K562 (cell line): ENCODE measurements at regions not wholly inside any gene's neighbourhood (a gene's known extent, or its start where the extent isn't known, plus 50 kb on each side); places are given as distances from the start of the nearest gene placed in this dataset.
"Not testable (repeated sequence)": the region's sequence is repeated elsewhere in the genome, so short reads cannot be mapped to it uniquely, and the experiment has no call there.

Experiments used
- ATAC-seq: fragments of 200-7000 bp; cut with Tn5 transposase; 3 replicates; pipeline ENCODE4 v1.9.1; 2020; ENCODE audit warnings: moderate library complexity
- BruUV-seq: library from RNA; stranded (reverse); fragments of 400-500 nt; replicated peaks from 2 replicates; lab custom pipeline; 2021; lab: Mats Ljungman, UMichigan
- CTCF ChIA-PET: fragments of 300-600 bp; formaldehyde crosslinking; extraction: SDS; loops from one replicate; lab custom pipeline; 2021; ENCODE audit warnings: low intra/inter-chr PET ratio; lab: Yijun Ruan, JAX
- POLR2A ChIA-PET: fragments of 300-600, 350-650 bp; sonication (Branson Sonifier 250); formaldehyde crosslinking; extraction: SDS; loops from one replicate; lab custom pipeline; 2021; ENCODE audit warnings: antibody characterized with exemption, inconsistent platforms; lab: Yijun Ruan, JAX
- DNase-seq, 4 experiments: peaks; one replicate each; pipeline versions ENCODE4 v3.0.0 to v3.0.0-alpha.2; 2011 to 2018; ENCODE audit warnings: low spot score in 3 of 4, mixed read lengths in 3 of 4; ENCODE audit errors: extremely low read depth in 1 of 4
- FAIRE-seq: peaks from 2 replicates; lab custom pipeline; 2011; peaks lifted over from hg19 to GRCh38; lab: Jason Lieb, UNC
- H2AFZ ChIP-seq: 2 replicates; pipeline ENCODE4 v1.6.0; 2011; ENCODE audit warnings: low read depth, low read length, control low read depth, inconsistent platforms
- H3K27ac ChIP-seq: fragments of 200-600 bp; 3 replicates; pipeline ENCODE4 v1.8.0; 2011; ENCODE audit warnings: low read depth, mild to moderate bottlenecking, control low read depth, inconsistent platforms, low read length, moderate library complexity, mixed read lengths; ENCODE audit errors: extremely low read depth
- H3K27me3 ChIP-seq, 2 experiments: fragments of 300-600 bp in 1 of 2; 2 replicates in 1 of 2; 3 replicates in 1 of 2; pipeline versions ENCODE4 v1.6.0 to v1.8.0; 2011; ENCODE audit warnings: inconsistent platforms in 2 of 2, low read length in 2 of 2, mild to moderate bottlenecking in 1 of 2, mixed read lengths in 1 of 2, moderate library complexity in 1 of 2; ENCODE audit not compliant: control insufficient read depth in 2 of 2, insufficient read depth in 2 of 2
- H3K36me3 ChIP-seq: fragments of 300-600 bp; 3 replicates; pipeline ENCODE4 v1.8.0; 2011; ENCODE audit warnings: mild to moderate bottlenecking, low read length, inconsistent platforms; ENCODE audit not compliant: control insufficient read depth, insufficient read depth
- H3K4me1 ChIP-seq, 2 experiments: fragments of 200-600 bp in 1 of 2; replicated peaks in 1 of 2; 2 replicates in 1 of 2; 3 replicates in 1 of 2; pipeline versions ENCODE4 v1.5.1 to v1.8.0; 2011; ENCODE audit warnings: inconsistent platforms in 2 of 2, low read length in 2 of 2, mild to moderate bottlenecking in 1 of 2, mixed read lengths in 1 of 2, moderate library complexity in 1 of 2; ENCODE audit not compliant: control insufficient read depth in 2 of 2, insufficient read depth in 2 of 2
- H3K4me2 ChIP-seq: 2 replicates; pipeline ENCODE4 v1.6.1; 2011; ENCODE audit warnings: low read length, control low read depth, inconsistent platforms, mixed read lengths; ENCODE audit not compliant: insufficient read depth
- H3K4me3 ChIP-seq: fragments of 200-600 bp; sonication (generic), shearing (Covaris generic); 2 replicates; pipeline ENCODE4 v1.5.1; 2016; ENCODE audit warnings: control low read depth, inconsistent platforms
- H3K79me2 ChIP-seq: fragments of 200-600 bp; 3 replicates; pipeline ENCODE4 v1.8.0; 2011; ENCODE audit warnings: low read length, inconsistent platforms; ENCODE audit not compliant: control insufficient read depth, insufficient read depth
- H3K9ac ChIP-seq, 2 experiments: 2 replicates each; pipeline versions ENCODE4 v1.6.0 to v1.6.1; 2011; ENCODE audit warnings: low read depth in 2 of 2, low read length in 2 of 2, control low read depth in 1 of 2, inconsistent platforms in 1 of 2, mild to moderate bottlenecking in 1 of 2, mixed read lengths in 1 of 2; ENCODE audit not compliant: insufficient read depth in 1 of 2
- H3K9me1 ChIP-seq: one replicate; pipeline ENCODE4 v1.6.0; 2011; ENCODE audit warnings: inconsistent platforms, mild to moderate bottlenecking, low read length, moderate library complexity; ENCODE audit not compliant: control insufficient read depth, insufficient read depth
- H3K9me3 ChIP-seq: replicated peaks from 2 replicates; pipeline ENCODE4 v1.5.1; 2011; ENCODE audit warnings: low read depth, low read length, inconsistent platforms; ENCODE audit not compliant: control insufficient read depth, insufficient read depth
- H4K20me1 ChIP-seq: replicated peaks from 2 replicates; pipeline ENCODE4 v1.6.1; 2011; ENCODE audit warnings: low read length, inconsistent platforms, mixed read lengths; ENCODE audit not compliant: control insufficient read depth, insufficient read depth
- GABPA ChIP-seq: fragments of 200-800 bp; sonication (Bioruptor generic); conservative IDR thresholded peaks from 2 replicates; pipeline ENCODE4 v1.6.1; 2016; ENCODE audit warnings: low read depth, missing genetic modification characterization, missing compliant biosample characterization
- ZBTB40 ChIP-seq, 2 experiments: fragments of 450-650 bp in 1 of 2; sonication (generic) in 1 of 2; formaldehyde crosslinking in 1 of 2; IDR thresholded peaks; 2 replicates each; pipeline versions ENCODE4 v1.7.1 to v1.9.0; 2016 to 2022; ENCODE audit warnings: inconsistent platforms in 1 of 2, mild to moderate bottlenecking in 1 of 2, missing genetic modification reagents in 1 of 2
- WGBS: fragments of 100-300 bp; shearing (Covaris generic); methylation state at CpG from one replicate; pipeline ENCODE4 v1.1.6; 2016; ENCODE audit warnings: low coverage, mixed read lengths; ENCODE audit not compliant: insufficient coverage; ENCODE audit errors: missing lambda C conversion rate; 5-methylcytosine and 5-hydroxymethylcytosine counted together
- in situ Hi-C: fragments of 300-500 bp; cut with MboI; formaldehyde crosslinking; loops from 4 replicates; pipeline ENCODE4 v1.15.0; 2018; ENCODE audit warnings: inconsistent platforms, mixed read lengths
- intact Hi-C: fragments of 100-400 bp; cut with micrococcal nuclease; formaldehyde crosslinking; loops from 2 replicates; pipeline ENCODE4 v1.14.2; 2022
- TF ChIP-seq, protein P1 (sequence below), 3 experiments: IDR thresholded peaks in 2 of 3; conservative IDR thresholded peaks in 1 of 3; 2 replicates each; pipeline ENCODE4 v1.5.1; 2011 to 2012; ENCODE audit warnings: low read length in 3 of 3, mild to moderate bottlenecking in 3 of 3, control low read depth in 2 of 3, improper control_type of control experiment in 1 of 3, inconsistent platforms in 1 of 3, low read depth in 1 of 3, mixed read lengths in 1 of 3, moderate library complexity in 1 of 3; ENCODE audit not compliant: insufficient read depth in 2 of 3

DNA sequence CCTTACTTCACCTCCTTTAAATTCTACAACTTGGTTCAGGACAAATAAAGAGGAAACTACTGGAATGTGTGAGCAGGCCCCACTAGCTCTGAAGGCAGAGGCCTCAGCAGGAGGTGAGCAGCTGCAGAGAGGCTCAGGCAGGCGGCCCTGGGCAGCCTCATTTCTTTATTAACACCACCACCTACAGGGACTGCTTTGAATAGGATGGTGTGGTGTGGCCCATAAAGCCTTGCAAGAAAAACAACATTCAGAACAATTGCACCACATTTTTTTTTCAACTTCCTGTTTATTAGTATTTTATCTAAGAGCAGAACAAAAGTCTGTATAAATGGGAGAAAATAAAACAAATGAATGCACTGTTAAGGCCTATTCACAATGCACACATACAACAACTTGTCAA is 333.7 kb downstream of the BCL2L11 start:
- intact Hi-C loops; H3K4me3 ChIP-seq; POLR2A ChIA-PET; H3K9me1 ChIP-seq; H3K4me2 ChIP-seq; in situ Hi-C loops; H3K36me3 ChIP-seq; CTCF ChIA-PET; H4K20me1 ChIP-seq; H3K4me1 ChIP-seq; H2AFZ ChIP-seq; H3K9ac ChIP-seq; H3K27me3 ChIP-seq; BruUV-seq; H3K27ac ChIP-seq; H3K9me3 ChIP-seq; TF ChIP-seq ZBTB40 (IDR thresholded peaks at IDR 0.05): not testable (repeated sequence)
- FAIRE-seq (peak; percentile 82), DNase-seq (peak in 1 of 4 experiments; percentile 42), ATAC-seq (peak; percentile 91)
- no CpG with 5 or more reads among the region's 1 CpG for WGBS
- H3K79me2 ChIP-seq, result peaks cover 47% of the 10 kb centered on the region
- TF ChIP-seq, protein P1, sequence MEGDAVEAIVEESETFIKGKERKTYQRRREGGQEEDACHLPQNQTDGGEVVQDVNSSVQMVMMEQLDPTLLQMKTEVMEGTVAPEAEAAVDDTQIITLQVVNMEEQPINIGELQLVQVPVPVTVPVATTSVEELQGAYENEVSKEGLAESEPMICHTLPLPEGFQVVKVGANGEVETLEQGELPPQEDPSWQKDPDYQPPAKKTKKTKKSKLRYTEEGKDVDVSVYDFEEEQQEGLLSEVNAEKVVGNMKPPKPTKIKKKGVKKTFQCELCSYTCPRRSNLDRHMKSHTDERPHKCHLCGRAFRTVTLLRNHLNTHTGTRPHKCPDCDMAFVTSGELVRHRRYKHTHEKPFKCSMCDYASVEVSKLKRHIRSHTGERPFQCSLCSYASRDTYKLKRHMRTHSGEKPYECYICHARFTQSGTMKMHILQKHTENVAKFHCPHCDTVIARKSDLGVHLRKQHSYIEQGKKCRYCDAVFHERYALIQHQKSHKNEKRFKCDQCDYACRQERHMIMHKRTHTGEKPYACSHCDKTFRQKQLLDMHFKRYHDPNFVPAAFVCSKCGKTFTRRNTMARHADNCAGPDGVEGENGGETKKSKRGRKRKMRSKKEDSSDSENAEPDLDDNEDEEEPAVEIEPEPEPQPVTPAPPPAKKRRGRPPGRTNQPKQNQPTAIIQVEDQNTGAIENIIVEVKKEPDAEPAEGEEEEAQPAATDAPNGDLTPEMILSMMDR (IDR thresholded peaks at IDR 0.05 in 2 of 3, conservative IDR thresholded peaks at IDR 0.05 in 1 of 3; ENCODE audit: insufficient read depth in 2 of 3, low read depth in 1 of 3, low read length in 3 of 3), result peak in 1 of 3 experiments; percentile 18; a peak in 1 of 6 replicates
- TF ChIP-seq GABPA (tag) (peak; percentile 32; the same call in 1 of the 2 replicates), ZBTB40 (CRISPR knock-in tag; IDR thresholded peaks at IDR 0.05) (peak; percentile 26; the same call in 1 of the 2 replicates)
